GM12874 (cell line): ENCODE measurements at regions not wholly inside any gene's neighbourhood (a gene's known extent, or its start where the extent isn't known, plus 50 kb on each side); places are given as distances from the start of the nearest gene placed in this dataset.

Experiments used
- TF ChIP-seq, protein P1 (sequence below): IDR thresholded peaks from 2 replicates; pipeline ENCODE4 v1.5.1; 2011; ENCODE audit warnings: low read depth, mild to moderate bottlenecking, control low read depth, low read length, moderate library complexity; ENCODE audit not compliant: insufficient read depth

DNA sequence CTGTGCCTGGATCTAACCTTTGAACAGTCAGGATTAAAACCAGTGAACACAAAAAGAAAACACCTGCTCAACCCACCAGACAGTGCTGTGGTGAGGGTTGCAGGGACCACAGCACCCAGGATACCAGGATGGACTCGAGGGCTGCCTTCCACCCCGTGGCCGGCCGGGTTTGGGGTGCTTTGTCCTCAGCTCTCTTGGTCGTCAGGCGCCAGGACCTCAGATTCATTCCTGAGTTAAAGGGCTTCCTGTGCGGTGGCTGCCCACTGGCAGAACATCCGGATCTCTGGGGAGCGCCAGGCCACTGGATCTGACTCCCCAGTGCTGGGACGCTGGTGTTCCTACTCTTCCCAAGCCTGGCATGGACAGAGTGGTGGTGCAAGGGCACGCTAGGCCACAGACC lies 239.8 kb downstream of the TFCP2L1 start:
- TF ChIP-seq, protein P1, sequence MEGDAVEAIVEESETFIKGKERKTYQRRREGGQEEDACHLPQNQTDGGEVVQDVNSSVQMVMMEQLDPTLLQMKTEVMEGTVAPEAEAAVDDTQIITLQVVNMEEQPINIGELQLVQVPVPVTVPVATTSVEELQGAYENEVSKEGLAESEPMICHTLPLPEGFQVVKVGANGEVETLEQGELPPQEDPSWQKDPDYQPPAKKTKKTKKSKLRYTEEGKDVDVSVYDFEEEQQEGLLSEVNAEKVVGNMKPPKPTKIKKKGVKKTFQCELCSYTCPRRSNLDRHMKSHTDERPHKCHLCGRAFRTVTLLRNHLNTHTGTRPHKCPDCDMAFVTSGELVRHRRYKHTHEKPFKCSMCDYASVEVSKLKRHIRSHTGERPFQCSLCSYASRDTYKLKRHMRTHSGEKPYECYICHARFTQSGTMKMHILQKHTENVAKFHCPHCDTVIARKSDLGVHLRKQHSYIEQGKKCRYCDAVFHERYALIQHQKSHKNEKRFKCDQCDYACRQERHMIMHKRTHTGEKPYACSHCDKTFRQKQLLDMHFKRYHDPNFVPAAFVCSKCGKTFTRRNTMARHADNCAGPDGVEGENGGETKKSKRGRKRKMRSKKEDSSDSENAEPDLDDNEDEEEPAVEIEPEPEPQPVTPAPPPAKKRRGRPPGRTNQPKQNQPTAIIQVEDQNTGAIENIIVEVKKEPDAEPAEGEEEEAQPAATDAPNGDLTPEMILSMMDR: no peak

DNA sequence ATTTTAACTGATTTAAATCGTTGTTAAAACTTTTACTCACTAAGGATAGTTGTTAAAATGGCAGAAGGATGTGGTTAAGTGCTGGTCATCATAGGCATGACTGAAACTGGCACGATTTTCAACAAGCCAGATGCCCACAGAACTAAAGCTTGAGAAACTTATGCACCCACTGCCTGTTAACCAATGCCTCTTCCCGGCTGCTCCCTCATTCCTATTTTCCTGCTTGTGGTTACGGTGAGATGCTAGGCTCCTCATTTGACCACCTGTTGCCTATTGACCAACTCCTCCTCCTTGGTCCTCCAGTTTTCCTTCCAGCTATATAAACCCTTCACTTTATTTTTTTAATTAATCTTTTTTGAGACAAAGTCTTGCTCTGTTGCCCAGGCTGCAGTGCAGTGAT lies 238.7 kb downstream of the TFCP2L1 start:
- TF ChIP-seq, protein P1: no peak

DNA sequence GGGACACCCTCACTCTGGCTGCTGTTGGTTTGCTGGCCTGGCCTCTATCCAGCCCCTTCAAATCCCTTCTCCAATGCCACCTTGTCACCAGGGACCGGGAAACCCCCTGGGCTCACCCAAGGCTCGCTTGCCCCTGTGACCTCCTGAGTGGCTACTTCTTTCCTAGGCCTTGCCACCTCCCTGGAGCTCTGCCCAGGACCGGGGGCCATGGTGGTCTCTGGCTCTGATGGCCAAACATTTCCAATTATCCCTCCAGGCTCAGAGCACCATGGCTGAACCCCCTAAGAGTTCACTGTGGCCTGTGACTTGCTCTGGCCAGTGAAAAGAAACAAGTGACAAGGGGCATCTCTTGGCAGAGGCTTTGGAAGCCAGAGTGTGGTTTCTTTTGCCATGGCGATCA lies 237.6 kb downstream of the TFCP2L1 start:
- TF ChIP-seq, protein P1: no peak

DNA sequence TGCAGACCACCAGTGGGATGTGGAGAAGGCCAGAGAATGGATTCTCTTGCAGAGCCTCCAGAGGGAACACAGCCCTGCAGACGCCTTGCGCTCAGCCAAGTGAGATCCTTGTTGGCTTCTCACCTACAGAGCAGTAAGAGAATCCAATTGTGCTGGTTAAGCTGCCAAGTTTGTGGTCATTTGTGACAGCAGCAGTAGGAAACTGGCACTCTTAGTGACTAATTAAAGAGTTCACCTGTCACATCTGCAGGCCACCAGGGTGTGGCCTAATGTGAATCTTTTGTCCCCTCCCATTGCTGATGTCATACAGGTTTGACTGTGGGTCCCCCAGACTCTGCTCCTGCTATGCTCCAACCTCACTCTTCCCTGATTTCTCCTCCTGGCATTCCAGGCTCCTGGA lies 235.9 kb downstream of the TFCP2L1 start:
- TF ChIP-seq, protein P1: no peak

DNA sequence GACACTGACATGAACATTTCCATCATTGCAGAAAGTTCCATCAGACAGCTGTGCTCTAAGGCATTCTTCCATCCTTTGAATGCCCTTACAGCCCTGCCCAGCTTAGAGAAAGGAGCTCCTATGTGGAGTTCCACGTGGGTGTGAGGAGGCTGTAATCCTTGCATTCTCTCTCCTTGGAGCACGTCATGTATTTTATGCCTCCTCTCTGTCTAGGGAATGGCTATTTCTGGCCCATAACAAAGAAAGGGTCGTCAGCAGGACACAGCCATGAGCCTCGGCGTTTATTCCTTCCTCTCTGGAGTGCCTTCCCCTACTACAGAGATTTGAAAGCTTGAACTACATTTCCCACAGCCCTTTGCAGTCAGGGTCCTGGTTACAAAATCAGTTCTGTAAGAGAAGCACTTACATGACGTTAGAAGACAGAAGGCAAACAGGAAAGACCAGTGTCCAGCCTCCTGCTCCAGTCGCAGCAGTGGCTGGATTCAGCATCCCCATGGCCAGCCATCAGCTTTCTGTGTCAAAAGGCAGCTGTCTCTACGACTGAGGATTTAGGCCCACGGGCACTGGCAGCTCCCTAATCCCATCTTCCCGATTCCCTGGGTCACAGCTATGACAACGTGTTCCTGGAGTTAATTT lies 234.9 kb downstream of the TFCP2L1 start:
- TF ChIP-seq, protein P1: no peak

DNA sequence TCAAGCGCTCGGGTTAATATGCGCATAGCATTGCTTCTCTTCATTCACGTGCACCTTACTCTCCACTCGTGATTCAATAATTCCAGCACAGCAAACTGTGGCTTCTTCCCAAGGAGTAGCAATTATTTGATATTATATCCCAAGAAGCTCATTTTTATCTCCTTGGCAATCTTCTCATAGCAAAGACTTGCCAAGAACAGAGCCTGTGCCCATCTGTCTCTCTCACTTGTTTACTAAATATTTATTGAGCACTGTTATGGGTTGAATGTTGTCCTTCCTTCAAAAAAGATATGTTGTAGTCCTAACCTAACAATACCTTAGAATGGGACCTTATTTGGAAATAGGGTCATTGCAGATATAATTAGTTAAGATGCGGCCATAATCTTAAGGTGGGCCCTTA lies 233.7 kb downstream of the TFCP2L1 start:
- TF ChIP-seq, protein P1: no peak

DNA sequence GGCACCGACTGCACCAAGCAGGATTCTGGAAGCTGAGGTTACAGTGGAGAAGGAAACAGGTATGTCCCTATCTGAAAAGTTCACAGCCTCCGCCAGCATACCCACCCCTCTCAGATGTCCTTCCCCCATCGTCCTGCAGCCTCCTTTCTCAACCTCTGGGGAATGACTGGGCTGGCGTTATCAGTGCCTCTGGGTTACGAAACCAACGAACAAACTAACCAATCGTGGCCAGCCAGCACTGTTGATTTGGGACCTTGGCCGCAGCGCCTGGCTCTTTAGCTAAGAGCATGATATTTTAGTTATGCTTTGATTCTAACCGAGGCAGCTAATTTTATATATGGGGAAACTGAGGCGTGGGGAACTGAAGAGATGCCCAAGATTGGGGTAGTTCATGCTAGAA lies 233.0 kb downstream of the TFCP2L1 start:
- TF ChIP-seq, protein P1: no peak
